ENCODE measurements at regions not wholly inside any gene's neighbourhood (a gene's known extent, or its start where the extent isn't known, plus 50 kb on each side); places are given as distances from the start of the nearest gene placed in this dataset.

DNA sequence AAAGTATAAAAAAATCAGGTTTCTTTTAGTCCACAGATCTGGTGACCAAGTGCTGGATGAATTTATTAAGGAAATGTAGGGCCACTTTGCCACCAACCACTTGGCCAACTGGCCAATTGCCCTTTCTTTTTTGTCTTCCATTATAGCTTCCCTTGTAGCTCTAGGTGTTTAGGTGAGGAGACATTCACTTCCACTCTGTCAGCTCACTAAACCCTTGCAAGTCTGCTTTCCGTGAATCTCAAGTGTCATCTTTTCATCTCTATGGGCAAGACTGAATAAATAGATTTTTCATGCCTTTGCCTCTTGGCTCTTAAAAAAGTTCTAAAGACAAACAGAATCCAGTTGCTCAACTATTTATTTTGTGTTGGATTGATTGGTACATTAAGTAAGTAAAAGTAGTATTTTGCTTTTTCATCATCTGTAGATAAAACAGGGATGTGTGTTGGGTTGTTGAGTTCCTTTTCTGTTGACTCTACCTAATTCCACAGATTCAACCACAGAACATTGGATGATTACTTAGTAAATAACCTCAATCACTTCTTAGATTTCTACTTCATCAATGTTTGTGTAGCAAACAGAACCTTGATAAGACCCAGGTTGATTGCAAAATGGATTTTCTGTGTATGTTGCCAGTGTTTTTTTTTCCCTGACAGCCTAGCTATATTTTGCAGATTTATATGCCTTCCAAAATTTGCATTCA, 68.1 kb upstream of the GRXCR1 start:
- no peaks in the 10 kb centered on the region for H3K36me3 ChIP-seq
- no peaks in the 10 kb centered on the region for H3K9me3 ChIP-seq (replicated peaks)
- H3K4me1 ChIP-seq: no peaks in the 10 kb centered on the region
- TF ChIP-seq, protein P1, sequence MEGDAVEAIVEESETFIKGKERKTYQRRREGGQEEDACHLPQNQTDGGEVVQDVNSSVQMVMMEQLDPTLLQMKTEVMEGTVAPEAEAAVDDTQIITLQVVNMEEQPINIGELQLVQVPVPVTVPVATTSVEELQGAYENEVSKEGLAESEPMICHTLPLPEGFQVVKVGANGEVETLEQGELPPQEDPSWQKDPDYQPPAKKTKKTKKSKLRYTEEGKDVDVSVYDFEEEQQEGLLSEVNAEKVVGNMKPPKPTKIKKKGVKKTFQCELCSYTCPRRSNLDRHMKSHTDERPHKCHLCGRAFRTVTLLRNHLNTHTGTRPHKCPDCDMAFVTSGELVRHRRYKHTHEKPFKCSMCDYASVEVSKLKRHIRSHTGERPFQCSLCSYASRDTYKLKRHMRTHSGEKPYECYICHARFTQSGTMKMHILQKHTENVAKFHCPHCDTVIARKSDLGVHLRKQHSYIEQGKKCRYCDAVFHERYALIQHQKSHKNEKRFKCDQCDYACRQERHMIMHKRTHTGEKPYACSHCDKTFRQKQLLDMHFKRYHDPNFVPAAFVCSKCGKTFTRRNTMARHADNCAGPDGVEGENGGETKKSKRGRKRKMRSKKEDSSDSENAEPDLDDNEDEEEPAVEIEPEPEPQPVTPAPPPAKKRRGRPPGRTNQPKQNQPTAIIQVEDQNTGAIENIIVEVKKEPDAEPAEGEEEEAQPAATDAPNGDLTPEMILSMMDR (IDR thresholded peaks at IDR 0.05; ENCODE audit: borderline replicate concordance): no peak
- no peak overlapping the region for H3K4me3 ChIP-seq
- no peak overlapping the region for H3K27ac ChIP-seq (replicated peaks)
- intact Hi-C loops (cut with micrococcal nuclease): no loop called here
- H3K27me3 ChIP-seq (ENCODE audit: low read depth): no peaks in the 10 kb centered on the region
- DNase-seq: no peak

- no peaks in the 10 kb centered on the region for H3K27me3 ChIP-seq (ENCODE audit: low read depth)
- no peak overlapping the region for H3K27ac ChIP-seq (replicated peaks)
- H3K4me3 ChIP-seq: no peak overlapping the region
- peaks cover 8% of the 10 kb centered on the region for H3K4me1 ChIP-seq
- no peaks in the 10 kb centered on the region for H3K9me3 ChIP-seq (replicated peaks)
- TF ChIP-seq, protein P1 (IDR thresholded peaks at IDR 0.05; ENCODE audit: borderline replicate concordance): no peak
- no peaks in the 10 kb centered on the region for H3K36me3 ChIP-seq
- DNase-seq: no peak
- intact Hi-C loops (cut with micrococcal nuclease): no loop called here
These were observed 71.3 kb upstream of the GRXCR1 start for GRCh38 chr4:42821230-42821629.

- Histone ChIP-seq H3K4me3 (no peak overlapping the region), H3K4me1 (peaks cover 8% of the 10 kb centered on the region), H3K36me3 (no peaks in the 10 kb centered on the region), H3K27me3 (ENCODE audit: low read depth) (no peaks in the 10 kb centered on the region), H3K9me3 (replicated peaks) (no peaks in the 10 kb centered on the region), H3K27ac (replicated peaks) (no peak overlapping the region)
- intact Hi-C loops (cut with micrococcal nuclease): no loop called here
- TF ChIP-seq, protein P1 (IDR thresholded peaks at IDR 0.05; ENCODE audit: borderline replicate concordance): no peak
- no peak for DNase-seq
These were observed 72.5 kb upstream of the GRXCR1 start for GRCh38 chr4:42819863-42820514.

DNA sequence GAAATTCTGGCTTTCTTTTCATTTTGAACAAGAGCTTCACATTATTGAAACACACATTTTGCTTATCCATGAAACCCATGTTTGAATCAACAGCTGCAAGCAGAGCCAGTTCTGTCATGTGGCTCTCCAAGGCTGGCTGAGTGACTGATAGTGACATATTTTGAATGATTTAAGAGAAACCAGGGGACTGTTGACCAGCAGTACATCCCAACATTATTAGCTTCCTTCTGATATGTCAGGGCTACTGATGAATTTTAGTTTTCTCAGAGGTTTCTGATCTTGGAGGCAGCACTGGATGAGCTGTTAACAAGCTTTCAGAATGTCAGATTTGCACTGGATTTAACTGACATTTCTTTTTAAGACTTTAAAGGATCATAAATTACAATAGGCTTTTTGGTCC, 74.6 kb upstream of the GRXCR1 start:
- TF ChIP-seq, protein P1 (IDR thresholded peaks at IDR 0.05; ENCODE audit: borderline replicate concordance): no peak
- intact Hi-C loops (cut with micrococcal nuclease): no loop called here
- Histone ChIP-seq H3K9me3 (replicated peaks) (no peaks in the 10 kb centered on the region), H3K27ac (replicated peaks) (no peak overlapping the region), H3K36me3 (no peaks in the 10 kb centered on the region), H3K4me3 (no peak overlapping the region), H3K4me1 (peaks cover 8% of the 10 kb centered on the region), H3K27me3 (ENCODE audit: low read depth) (no peaks in the 10 kb centered on the region)
- DNase-seq: no peak

- intact Hi-C loops (cut with micrococcal nuclease): no loop called here
- Histone ChIP-seq H3K27ac (replicated peaks) (no peak overlapping the region), H3K27me3 (ENCODE audit: low read depth) (no peaks in the 10 kb centered on the region), H3K9me3 (replicated peaks) (no peaks in the 10 kb centered on the region), H3K4me1 (peaks cover 8% of the 10 kb centered on the region), H3K4me3 (no peak overlapping the region), H3K36me3 (no peaks in the 10 kb centered on the region)
- no peak for DNase-seq
- TF ChIP-seq, protein P1 (IDR thresholded peaks at IDR 0.05; ENCODE audit: borderline replicate concordance): no peak
These were observed 75.6 kb upstream of the GRXCR1 start for GRCh38 chr4:42816880-42817400.
